ENCODE measurements at regions not wholly inside any gene's neighbourhood (a gene's known extent, or its start where the extent isn't known, plus 50 kb on each side); places are given as distances from the start of the nearest gene placed in this dataset.

DNA sequence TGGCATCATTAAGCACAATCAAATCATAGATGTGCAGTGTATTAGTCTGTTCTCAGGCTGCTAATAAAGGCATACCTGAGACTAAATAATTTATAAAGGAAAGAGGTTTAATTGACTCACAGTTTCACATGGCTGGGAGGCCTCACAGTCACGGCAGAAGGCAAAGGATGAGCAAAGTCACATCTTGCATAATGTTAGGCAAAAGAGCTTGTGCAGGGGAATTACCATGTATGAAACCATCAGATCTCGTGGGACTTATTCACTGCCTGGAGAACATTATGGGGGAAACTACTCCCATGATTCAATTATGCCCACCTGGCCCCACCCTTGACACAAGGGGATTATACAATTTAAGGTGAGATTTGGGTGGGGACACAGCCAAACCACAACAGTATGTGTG lies 245.2 kb upstream of the DACH1 start:
- intact Hi-C loops (cut with DNase I) = no loop called here
- Histone ChIP-seq H3K9ac (ENCODE audit: low read depth in 2 of 2, low read length in 2 of 2) (no peak overlapping the region), H3K4me3 (no peak overlapping the region), H3K4me1 (no peaks in the 10 kb centered on the region), H3K27me3 (no peaks in the 10 kb centered on the region), H3K9me3 (no peaks in the 10 kb centered on the region), H3K27ac (no peak overlapping the region), H3K36me3 (no peaks in the 10 kb centered on the region)
- DNase-seq = no peak
- TF ChIP-seq, protein P1, sequence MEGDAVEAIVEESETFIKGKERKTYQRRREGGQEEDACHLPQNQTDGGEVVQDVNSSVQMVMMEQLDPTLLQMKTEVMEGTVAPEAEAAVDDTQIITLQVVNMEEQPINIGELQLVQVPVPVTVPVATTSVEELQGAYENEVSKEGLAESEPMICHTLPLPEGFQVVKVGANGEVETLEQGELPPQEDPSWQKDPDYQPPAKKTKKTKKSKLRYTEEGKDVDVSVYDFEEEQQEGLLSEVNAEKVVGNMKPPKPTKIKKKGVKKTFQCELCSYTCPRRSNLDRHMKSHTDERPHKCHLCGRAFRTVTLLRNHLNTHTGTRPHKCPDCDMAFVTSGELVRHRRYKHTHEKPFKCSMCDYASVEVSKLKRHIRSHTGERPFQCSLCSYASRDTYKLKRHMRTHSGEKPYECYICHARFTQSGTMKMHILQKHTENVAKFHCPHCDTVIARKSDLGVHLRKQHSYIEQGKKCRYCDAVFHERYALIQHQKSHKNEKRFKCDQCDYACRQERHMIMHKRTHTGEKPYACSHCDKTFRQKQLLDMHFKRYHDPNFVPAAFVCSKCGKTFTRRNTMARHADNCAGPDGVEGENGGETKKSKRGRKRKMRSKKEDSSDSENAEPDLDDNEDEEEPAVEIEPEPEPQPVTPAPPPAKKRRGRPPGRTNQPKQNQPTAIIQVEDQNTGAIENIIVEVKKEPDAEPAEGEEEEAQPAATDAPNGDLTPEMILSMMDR (IDR thresholded peaks at IDR 0.05) = no peak

DNA sequence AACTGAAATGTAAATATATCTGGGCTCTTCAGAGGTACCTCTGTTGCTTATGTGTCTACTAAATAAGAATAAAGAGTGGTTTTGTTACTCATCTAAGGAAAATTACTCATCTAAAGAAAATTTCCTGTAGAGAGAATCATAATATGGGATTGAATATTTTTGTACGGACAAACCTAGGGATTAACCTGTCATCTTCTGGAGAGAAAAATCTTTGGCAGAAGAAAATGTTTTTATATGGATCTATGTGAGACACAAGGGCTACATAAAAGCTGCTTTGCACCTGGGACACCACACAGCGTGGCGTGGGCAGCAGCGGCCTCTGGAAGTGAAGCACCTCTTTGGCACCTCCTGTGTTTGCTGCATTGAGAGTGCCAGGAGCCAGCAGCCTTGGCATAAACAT lies 242.9 kb upstream of the DACH1 start:
- Histone ChIP-seq H3K4me1 (no peaks in the 10 kb centered on the region), H3K27ac (no peak overlapping the region), H3K4me3 (no peak overlapping the region), H3K9ac (ENCODE audit: low read depth in 2 of 2, low read length in 2 of 2) (no peak overlapping the region), H3K36me3 (no peaks in the 10 kb centered on the region), H3K27me3 (no peaks in the 10 kb centered on the region), H3K9me3 (no peaks in the 10 kb centered on the region)
- intact Hi-C loops (cut with DNase I) = no loop called here
- no peak for DNase-seq
- TF ChIP-seq, protein P1 (IDR thresholded peaks at IDR 0.05) = no peak

DNA sequence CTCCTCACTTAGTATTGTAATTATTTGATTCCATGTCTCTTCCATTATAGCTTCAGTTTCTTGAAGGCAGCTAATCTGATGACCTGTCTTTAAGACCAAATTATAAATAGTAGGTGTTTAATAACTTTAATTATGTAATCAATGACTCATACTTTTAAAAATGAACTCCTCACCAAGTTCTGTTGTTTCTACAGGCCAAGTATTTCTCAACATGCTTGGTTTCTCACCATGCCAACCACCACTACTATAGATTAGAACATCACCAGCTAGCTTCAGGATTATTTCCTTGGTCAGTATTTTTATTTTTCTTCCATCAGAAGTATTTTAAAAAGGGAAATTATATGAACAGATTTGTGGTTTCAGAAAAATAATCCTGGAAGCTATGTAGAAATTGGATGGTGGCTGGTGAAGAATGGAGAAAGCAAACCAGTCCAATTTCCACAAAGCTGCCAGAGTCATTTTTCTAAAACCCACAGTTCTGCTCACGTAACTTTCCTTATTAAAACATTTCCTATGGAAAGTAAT lies 237.7 kb upstream of the DACH1 start:
- H3K36me3 ChIP-seq = no peaks in the 10 kb centered on the region
- intact Hi-C loops (cut with DNase I) = no loop called here
- no peaks in the 10 kb centered on the region for H3K9me3 ChIP-seq
- DNase-seq = no peak
- H3K4me1 ChIP-seq = no peaks in the 10 kb centered on the region
- TF ChIP-seq, protein P1 (IDR thresholded peaks at IDR 0.05) = no peak
- no peak overlapping the region for H3K9ac ChIP-seq (ENCODE audit: low read depth in 2 of 2, low read length in 2 of 2)
- no peak overlapping the region for H3K4me3 ChIP-seq
- H3K27ac ChIP-seq = no peak overlapping the region
- H3K27me3 ChIP-seq = no peaks in the 10 kb centered on the region

DNA sequence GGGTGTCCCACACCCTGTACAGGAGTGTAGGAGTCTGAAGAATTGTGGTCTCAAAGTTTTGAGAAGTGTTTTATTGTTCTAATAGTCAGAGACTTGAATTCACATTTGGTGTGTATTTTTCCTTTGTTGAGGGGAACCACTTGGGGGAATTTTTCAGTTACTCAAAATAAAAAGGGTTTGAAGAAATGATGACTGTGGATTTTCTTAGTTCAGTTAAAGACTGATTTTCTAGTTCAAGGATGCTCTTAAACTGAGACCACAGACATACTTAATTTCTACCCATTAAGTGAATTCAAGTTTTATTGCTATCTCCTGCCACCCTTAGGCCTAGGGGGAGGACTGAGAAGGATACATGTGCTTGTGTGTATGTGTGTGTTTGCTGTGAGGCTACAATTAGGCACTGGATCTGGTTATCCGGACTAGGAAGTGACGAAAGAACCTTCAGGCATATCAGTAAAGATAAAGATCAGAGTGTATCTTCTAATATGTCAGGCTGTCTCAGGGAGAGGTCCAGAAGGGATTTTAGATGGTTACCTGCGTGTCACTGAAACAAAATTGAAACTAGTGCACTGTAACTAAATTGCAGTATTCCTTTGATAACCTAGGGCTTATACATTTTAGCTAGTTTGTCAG lies 234.9 kb upstream of the DACH1 start:
- Histone ChIP-seq H3K36me3 (no peaks in the 10 kb centered on the region), H3K9me3 (no peaks in the 10 kb centered on the region), H3K27ac (no peak overlapping the region), H3K4me1 (no peaks in the 10 kb centered on the region), H3K4me3 (no peak overlapping the region), H3K9ac (ENCODE audit: low read depth in 2 of 2, low read length in 2 of 2) (no peak overlapping the region), H3K27me3 (no peaks in the 10 kb centered on the region)
- no peak for DNase-seq
- TF ChIP-seq, protein P1 (IDR thresholded peaks at IDR 0.05) = no peak
- intact Hi-C loops (cut with DNase I) = no loop called here

DNA sequence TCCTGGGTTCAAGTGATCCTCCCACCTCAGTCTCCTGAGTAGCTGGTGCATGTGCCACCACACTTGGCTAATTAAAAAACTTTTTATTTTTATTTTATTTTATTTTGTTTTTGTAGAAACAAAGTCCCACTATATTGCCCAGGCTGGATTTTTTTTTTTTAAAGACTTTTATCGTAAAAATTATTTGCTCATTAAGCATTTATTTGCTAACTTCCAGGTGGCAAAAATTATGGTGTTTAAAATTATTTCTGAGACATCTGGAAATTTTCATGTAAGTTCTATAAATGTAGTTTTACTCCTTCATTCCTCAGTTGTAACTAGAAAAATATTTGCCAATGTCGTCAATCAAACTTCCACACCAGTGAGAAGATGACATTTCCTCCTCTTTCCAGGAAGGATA lies 233.3 kb upstream of the DACH1 start:
- Histone ChIP-seq H3K4me3 (no peak overlapping the region), H3K27ac (no peak overlapping the region), H3K9ac (ENCODE audit: low read depth in 2 of 2, low read length in 2 of 2) (no peak overlapping the region), H3K36me3 (no peaks in the 10 kb centered on the region), H3K9me3 (no peaks in the 10 kb centered on the region), H3K27me3 (no peaks in the 10 kb centered on the region), H3K4me1 (no peaks in the 10 kb centered on the region)
- intact Hi-C loops (cut with DNase I) = no loop called here
- no peak for DNase-seq
- TF ChIP-seq, protein P1 (IDR thresholded peaks at IDR 0.05) = no peak

All from colonic mucosa (tissue), 4 donors.